Body of pancreas (tissue), 4 donors: ENCODE measurements at regions not wholly inside any gene's neighbourhood (a gene's known extent, or its start where the extent isn't known, plus 50 kb on each side); places are given as distances from the start of the nearest gene placed in this dataset.
A peak's percentile ranks its signal among the peaks of the same experiment; 100 is the strongest.

Experiments
- ATAC-seq: fragments of 150-250 bp; one replicate; pipeline ENCODE4 v1.9.1; 2016
- DNase-seq, 4 donors: peaks; one replicate each; pipeline ENCODE4 v3.0.0-alpha.2; 2019
- H3K27ac ChIP-seq, 4 donors: fragments of 200-600 bp; sonication (generic); 1 replicate in 3 of 4; 2 replicates in 1 of 4; pipeline versions ENCODE4 v1.5.1 to v1.6.1; 2016 to 2019; ENCODE audit warnings: mild to moderate bottlenecking in 1 of 4, mixed read lengths in 1 of 4, moderate library complexity in 1 of 4
- H3K27me3 ChIP-seq, 2 donors: fragments of 200-600 bp; sonication (generic); one replicate each; pipeline ENCODE4 v1.6.0; 2016; ENCODE audit warnings: mild to moderate bottlenecking in 1 of 2
- H3K36me3 ChIP-seq, 2 donors: fragments of 200-600 bp; sonication (generic); replicated peaks in 1 of 2; 2 replicates each; pipeline ENCODE4 v1.5.1; 2016; ENCODE audit warnings: low read depth in 2 of 2; ENCODE audit not compliant: insufficient read depth in 1 of 2
- H3K4me1 ChIP-seq: fragments of 200-600 bp; sonication (generic); one replicate; pipeline ENCODE4 v1.6.0; 2016
- H3K4me3 ChIP-seq, 2 donors: fragments of 200-600 bp; sonication (generic); 1 replicate in 1 of 2; 2 replicates in 1 of 2; pipeline ENCODE4 v1.5.1; 2016 to 2019
- H3K9me3 ChIP-seq, 3 donors: fragments of 200-600 bp; sonication (generic); 1 replicate in 2 of 3; 2 replicates in 1 of 3; pipeline ENCODE4 v1.5.1; 2016
- POLR2A ChIP-seq, 3 donors: fragments of 450-650 bp; IDR thresholded peaks; one replicate each; pipeline ENCODE4 v1.6.1; 2016; ENCODE audit warnings: antibody characterized with exemption in 3 of 3, mild to moderate bottlenecking in 2 of 3
- WGBS, 2 donors: methylation state at CpG; one replicate each; pipeline ENCODE4 v1.1.5; 2017; 5-methylcytosine and 5-hydroxymethylcytosine counted together
- intact Hi-C: fragments of 100-400 bp; cut with DNase I; formaldehyde crosslinking; loops from one replicate; pipeline ENCODE4 v1.15.1; 2023
- TF ChIP-seq, protein P1 (sequence below), 7 experiments: fragments of 450-650 bp in 4 of 7; fragments of 200-600 bp in 3 of 7; sonication (generic) in 3 of 7; IDR thresholded peaks; one replicate each; pipeline ENCODE4 v1.5.1; 2016 to 2019; ENCODE audit warnings: antibody characterized with exemption in 7 of 7

DNA sequence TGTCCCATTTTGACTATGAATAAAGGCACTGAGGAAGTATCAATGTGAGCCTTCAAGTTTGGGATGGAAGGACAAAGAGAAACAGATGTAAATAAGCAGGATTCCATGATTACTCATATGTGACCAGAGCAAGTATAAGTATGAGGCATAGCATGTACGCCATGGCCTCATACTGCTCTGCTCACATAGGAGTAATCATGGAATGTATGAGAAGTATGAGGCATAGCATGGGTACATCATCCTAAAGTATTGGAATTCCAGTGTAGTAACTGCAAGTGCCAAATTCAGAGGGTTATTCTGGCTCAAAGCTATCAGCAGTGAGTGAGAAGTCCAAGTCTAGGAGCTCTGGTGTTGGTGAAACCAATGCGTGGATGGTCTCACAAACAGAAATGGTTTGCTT lies 81.2 kb upstream of the WDR72 start:
- Histone ChIP-seq H3K27ac (no peak overlapping the region), H3K9me3 (no peaks in the 10 kb centered on the region), H3K4me3 (no peak overlapping the region), H3K27me3 (no peaks in the 10 kb centered on the region), H3K4me1 (no peaks in the 10 kb centered on the region), H3K36me3 (no peaks in the 10 kb centered on the region)
- ATAC-seq (no peak), DNase-seq (no peak)
- intact Hi-C loops: no loop called here
- WGBS, 2 donors: 83 to 92% methylated on average over 2 of the region's 2 CpGs
- TF ChIP-seq, protein P1, sequence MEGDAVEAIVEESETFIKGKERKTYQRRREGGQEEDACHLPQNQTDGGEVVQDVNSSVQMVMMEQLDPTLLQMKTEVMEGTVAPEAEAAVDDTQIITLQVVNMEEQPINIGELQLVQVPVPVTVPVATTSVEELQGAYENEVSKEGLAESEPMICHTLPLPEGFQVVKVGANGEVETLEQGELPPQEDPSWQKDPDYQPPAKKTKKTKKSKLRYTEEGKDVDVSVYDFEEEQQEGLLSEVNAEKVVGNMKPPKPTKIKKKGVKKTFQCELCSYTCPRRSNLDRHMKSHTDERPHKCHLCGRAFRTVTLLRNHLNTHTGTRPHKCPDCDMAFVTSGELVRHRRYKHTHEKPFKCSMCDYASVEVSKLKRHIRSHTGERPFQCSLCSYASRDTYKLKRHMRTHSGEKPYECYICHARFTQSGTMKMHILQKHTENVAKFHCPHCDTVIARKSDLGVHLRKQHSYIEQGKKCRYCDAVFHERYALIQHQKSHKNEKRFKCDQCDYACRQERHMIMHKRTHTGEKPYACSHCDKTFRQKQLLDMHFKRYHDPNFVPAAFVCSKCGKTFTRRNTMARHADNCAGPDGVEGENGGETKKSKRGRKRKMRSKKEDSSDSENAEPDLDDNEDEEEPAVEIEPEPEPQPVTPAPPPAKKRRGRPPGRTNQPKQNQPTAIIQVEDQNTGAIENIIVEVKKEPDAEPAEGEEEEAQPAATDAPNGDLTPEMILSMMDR (IDR thresholded peaks at IDR 0.05): no peak
- no peak for TF ChIP-seq POLR2A (IDR thresholded peaks at IDR 0.05)

DNA sequence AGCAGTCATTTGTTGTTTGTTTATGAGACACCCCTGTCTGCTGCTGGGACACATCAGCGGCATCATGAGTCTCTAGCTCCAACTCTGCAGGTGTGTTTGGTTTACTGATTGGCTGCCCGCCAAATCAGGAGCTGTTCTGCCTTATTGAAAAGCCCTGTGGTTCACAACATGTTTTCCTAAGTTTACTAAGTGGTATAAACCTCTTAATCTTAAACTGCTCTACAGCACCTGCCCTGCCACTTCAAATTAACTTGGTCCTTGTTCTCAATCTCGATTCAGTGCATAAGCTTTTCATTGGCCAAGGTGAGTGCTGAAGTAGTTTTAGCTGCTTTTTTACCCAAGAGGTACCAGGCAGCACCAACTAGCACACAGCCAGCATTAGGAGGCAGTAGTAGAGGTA lies 77.8 kb upstream of the WDR72 start:
- no peak for ATAC-seq
- 14 to 16% methylated on average over 3 of the region's 3 CpGs for WGBS, 2 donors

DNA sequence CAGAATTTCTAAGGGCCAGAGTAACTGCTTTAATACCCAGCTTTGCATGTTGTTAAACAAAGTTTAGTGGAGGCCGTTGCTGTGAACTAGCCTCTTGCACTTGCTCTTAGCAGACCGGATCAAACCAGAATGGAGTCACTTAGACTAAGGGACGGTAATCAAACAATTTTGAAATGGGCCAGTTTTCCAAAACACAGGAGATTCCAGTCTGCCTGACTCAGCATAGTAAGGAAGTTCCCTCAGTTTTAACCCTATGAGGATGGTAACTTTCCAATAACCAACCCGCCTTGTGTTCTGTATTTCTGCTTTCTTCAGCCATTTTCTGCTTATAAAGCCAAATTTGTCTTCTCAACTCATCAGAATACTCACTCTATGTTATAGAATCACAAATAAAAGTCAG lies 77.2 kb upstream of the WDR72 start:
- no peaks in the 10 kb centered on the region for H3K36me3 ChIP-seq
- intact Hi-C loops: no loop called here
- H3K27ac ChIP-seq: no peak overlapping the region
- no peak for ATAC-seq
- H3K4me3 ChIP-seq: no peak overlapping the region
- no peak for DNase-seq
- WGBS, 2 donors: 41 to 42% methylated on average over 4 of the region's 4 CpGs
- no peaks in the 10 kb centered on the region for H3K9me3 ChIP-seq
- H3K27me3 ChIP-seq: no peaks in the 10 kb centered on the region
- TF ChIP-seq POLR2A (IDR thresholded peaks at IDR 0.05): no peak
- TF ChIP-seq, protein P1 (IDR thresholded peaks at IDR 0.05): no peak
- peaks cover 7% of the 10 kb centered on the region for H3K4me1 ChIP-seq

More for the DNA sequence above, 77.8 kb upstream of the WDR72 start:
- Histone ChIP-seq H3K9me3 (no peaks in the 10 kb centered on the region), H3K36me3 (no peaks in the 10 kb centered on the region), H3K4me3 (no peak overlapping the region), H3K27me3 (no peaks in the 10 kb centered on the region), H3K4me1 (peaks cover 7% of the 10 kb centered on the region), H3K27ac (no peak overlapping the region)
- DNase-seq: peak; percentile 64 to 84 (median 72)
- intact Hi-C loops: no loop called here
- TF ChIP-seq, protein P1 (IDR thresholded peaks at IDR 0.05): no peak
- no peak for TF ChIP-seq POLR2A (IDR thresholded peaks at IDR 0.05)

DNA sequence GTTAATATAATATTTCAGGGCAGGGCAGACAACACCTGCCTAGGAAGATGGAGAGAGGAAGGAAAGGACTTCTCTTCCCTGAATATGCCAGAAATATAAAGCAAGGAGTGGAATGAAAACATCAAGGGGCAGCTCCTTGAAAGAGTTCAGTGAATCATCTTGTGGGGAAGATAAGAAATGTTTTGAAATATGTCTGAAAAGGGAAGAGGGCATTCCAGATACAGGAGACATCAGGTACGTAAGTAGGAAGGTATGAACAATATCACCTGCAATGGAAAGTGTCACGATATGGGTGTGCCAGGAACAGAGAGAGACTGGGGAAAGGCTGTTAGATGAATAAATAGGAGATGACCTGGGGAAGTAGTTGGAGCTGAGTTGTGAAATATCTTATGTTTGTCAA lies 75.8 kb upstream of the WDR72 start:
- TF ChIP-seq, protein P1 (IDR thresholded peaks at IDR 0.05): no peak
- no peak for TF ChIP-seq POLR2A (IDR thresholded peaks at IDR 0.05)
- peaks cover 7% of the 10 kb centered on the region for H3K4me1 ChIP-seq
- WGBS, 2 donors: 59 to 75% methylated on average over 2 of the region's 2 CpGs
- no peaks in the 10 kb centered on the region for H3K9me3 ChIP-seq
- no peak for ATAC-seq
- intact Hi-C loops: no loop called here
- no peak overlapping the region for H3K27ac ChIP-seq
- no peaks in the 10 kb centered on the region for H3K36me3 ChIP-seq
- DNase-seq: no peak
- H3K27me3 ChIP-seq: no peaks in the 10 kb centered on the region
- no peak overlapping the region for H3K4me3 ChIP-seq

DNA sequence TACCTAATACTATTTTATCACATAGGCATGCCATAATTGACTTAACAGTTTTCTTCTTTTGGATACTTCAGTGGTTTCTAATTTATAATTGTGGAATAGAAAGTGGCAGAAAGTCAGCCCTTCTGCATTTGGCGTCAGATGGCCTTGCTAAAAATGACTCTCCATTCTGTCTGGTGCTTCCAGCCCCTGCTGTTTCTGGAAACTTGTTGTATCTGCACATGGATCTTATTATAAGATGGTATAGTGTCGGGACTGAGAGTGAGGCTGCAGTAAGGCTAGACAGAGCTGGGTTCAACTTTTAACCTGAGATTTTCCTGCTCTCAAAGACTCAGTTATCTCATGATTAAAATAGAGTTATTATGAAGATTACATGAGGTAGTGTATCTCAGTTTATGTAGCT lies 74.8 kb upstream of the WDR72 start:
- DNase-seq (no peak), ATAC-seq (no peak)
- Histone ChIP-seq H3K36me3 (no peaks in the 10 kb centered on the region), H3K9me3 (no peaks in the 10 kb centered on the region), H3K4me3 (no peak overlapping the region), H3K4me1 (peaks cover 7% of the 10 kb centered on the region), H3K27me3 (no peaks in the 10 kb centered on the region), H3K27ac (no peak overlapping the region)
- intact Hi-C loops: no loop called here
- no peak for TF ChIP-seq POLR2A (IDR thresholded peaks at IDR 0.05)
- TF ChIP-seq, protein P1 (IDR thresholded peaks at IDR 0.05): no peak
- WGBS, 2 donors: 80 to 84% methylated on average over 2 of the region's 2 CpGs
